IMR-90 (cell line): ENCODE measurements at regions not wholly inside any gene's neighbourhood (a gene's known extent, or its start where the extent isn't known, plus 50 kb on each side); places are given as distances from the start of the nearest gene placed in this dataset.

Source experiments
- ATAC-seq: fragments of 200-7000 bp; cut with Tn5 transposase; 2 replicates; pipeline ENCODE4 v1.9.1; 2020; ENCODE audit warnings: low read depth, mild to moderate bottlenecking, moderate library complexity
- BruUV-seq: library from RNA; stranded (reverse); fragments of 400-500 nt; replicated peaks from 2 replicates; lab custom pipeline; 2021; lab: Mats Ljungman, UMichigan
- CTCF ChIA-PET: fragments of 300-600 bp; formaldehyde crosslinking; extraction: SDS; loops from one replicate; lab custom pipeline; 2021; ENCODE audit warnings: antibody characterized with exemption; lab: Yijun Ruan, JAX
- POLR2A ChIA-PET: fragments of 300-600 bp; sonication (Branson Sonifier 250); formaldehyde crosslinking; loops from one replicate; lab custom pipeline; 2022; ENCODE audit warnings: antibody characterized with exemption; ENCODE audit not compliant: unreplicated experiment; lab: Charles Lee
- DNase-seq: peaks from one replicate; pipeline ENCODE4 v3.0.0; 2013
- H2AFZ ChIP-seq: replicated peaks from 2 replicates; pipeline ENCODE3; 2013; ENCODE audit warnings: low read length, mild to moderate bottlenecking; ENCODE audit not compliant: poor library complexity
- H2AK5ac ChIP-seq: 2 replicates; pipeline ENCODE4 v1.6.1; 2013; ENCODE audit warnings: low read depth, low read length, inconsistent platforms
- H2AK9ac ChIP-seq: replicated peaks from 2 replicates; pipeline ENCODE3; 2013; ENCODE audit warnings: mild to moderate bottlenecking, low read depth, low read length, moderate library complexity; ENCODE audit not compliant: poor library complexity
- H2BK120ac ChIP-seq: 2 replicates; pipeline ENCODE4 v1.6.1; 2013; ENCODE audit warnings: low read depth, low read length, inconsistent platforms
- H2BK15ac ChIP-seq: 3 replicates; pipeline ENCODE4 v1.6.1; 2013; ENCODE audit warnings: low read depth, low read length, inconsistent platforms
- H2BK20ac ChIP-seq: 2 replicates; pipeline ENCODE4 v1.6.1; 2013; ENCODE audit warnings: low read depth, mild to moderate bottlenecking, inconsistent platforms, low read length, moderate library complexity
- H2BK5ac ChIP-seq: 2 replicates; pipeline ENCODE4 v1.6.1; 2013; ENCODE audit warnings: mild to moderate bottlenecking, low read depth, low read length, inconsistent platforms; ENCODE audit not compliant: poor library complexity, severe bottlenecking
- H3K14ac ChIP-seq: replicated peaks from 2 replicates; pipeline ENCODE4 v1.6.1; 2013; ENCODE audit warnings: low read depth, low read length, inconsistent platforms
- H3K18ac ChIP-seq: 2 replicates; pipeline ENCODE4 v1.6.1; 2013; ENCODE audit warnings: low read depth, low read length, control low read depth
- H3K23ac ChIP-seq: 2 replicates; pipeline ENCODE4 v1.6.1; 2013; ENCODE audit warnings: low read depth, low read length, inconsistent platforms
- H3K27ac ChIP-seq: 2 replicates; pipeline ENCODE4 v1.5.1; 2013; ENCODE audit warnings: mild to moderate bottlenecking, control low read depth, low read length; ENCODE audit not compliant: insufficient read depth
- H3K27me3 ChIP-seq: 2 replicates; pipeline ENCODE4 v1.6.1; 2013; ENCODE audit warnings: low read length; ENCODE audit not compliant: control insufficient read depth, insufficient read depth
- H3K36me3 ChIP-seq: 2 replicates; pipeline ENCODE4 v1.6.1; 2013; ENCODE audit warnings: low read length, mixed read lengths; ENCODE audit not compliant: control insufficient read depth, insufficient read depth
- H3K4ac ChIP-seq: 2 replicates; pipeline ENCODE4 v1.6.1; 2013; ENCODE audit warnings: low read depth, low read length, inconsistent platforms
- H3K4me1 ChIP-seq: 2 replicates; pipeline ENCODE4 v1.6.1; 2013; ENCODE audit warnings: low read length, mixed read lengths; ENCODE audit not compliant: control insufficient read depth, insufficient read depth
- H3K4me2 ChIP-seq: 2 replicates; pipeline ENCODE4 v1.6.1; 2013; ENCODE audit warnings: low read depth, mild to moderate bottlenecking, control low read depth, low read length, moderate library complexity
- H3K4me3 ChIP-seq: 2 replicates; pipeline ENCODE4 v1.5.1; 2013; ENCODE audit warnings: low read depth, mild to moderate bottlenecking, control low read depth, low read length, moderate library complexity; ENCODE audit not compliant: insufficient read depth
- H3K56ac ChIP-seq: 2 replicates; pipeline ENCODE4 v1.6.1; 2013; ENCODE audit warnings: low read length, inconsistent platforms; ENCODE audit not compliant: insufficient read depth; ENCODE audit errors: extremely low read depth
- H3K79me1 ChIP-seq, 2 experiments: 2 replicates each; pipeline ENCODE4 v1.6.1; 2013; ENCODE audit warnings: low read length in 2 of 2, inconsistent platforms in 1 of 2, low read depth in 1 of 2
- H3K9ac ChIP-seq: 2 replicates; pipeline ENCODE4 v1.6.1; 2013; ENCODE audit warnings: low read depth, low read length, control low read depth
- H3K9me1 ChIP-seq: 2 replicates; pipeline ENCODE4 v1.6.1; 2013; ENCODE audit warnings: low read length, inconsistent platforms; ENCODE audit not compliant: insufficient read depth
- H3K9me3 ChIP-seq: 2 replicates; pipeline ENCODE4 v1.6.1; 2013; ENCODE audit warnings: low read length; ENCODE audit not compliant: control insufficient read depth, insufficient read depth
- H4K20me1 ChIP-seq: 2 replicates; pipeline ENCODE4 v1.6.1; 2013; ENCODE audit warnings: low read length, inconsistent platforms; ENCODE audit not compliant: insufficient read depth
- H4K5ac ChIP-seq: 2 replicates; pipeline ENCODE4 v1.6.1; 2013; ENCODE audit warnings: mild to moderate bottlenecking, low read depth, low read length, control low read depth
- H4K8ac ChIP-seq, 2 experiments: 2 replicates each; pipeline ENCODE4 v1.6.1; 2013; ENCODE audit warnings: low read depth in 2 of 2, low read length in 2 of 2, control low read depth in 1 of 2, inconsistent platforms in 1 of 2
- H4K91ac ChIP-seq: 2 replicates; pipeline ENCODE4 v1.6.1; 2013; ENCODE audit warnings: low read depth, low read length, inconsistent platforms; ENCODE audit not compliant: insufficient read depth
- BHLHE40 ChIP-seq: fragments of 150-350 bp; IDR thresholded peaks from 2 replicates; pipeline ENCODE4 v1.6.1; 2016; ENCODE audit warnings: mild to moderate bottlenecking, low read depth, low read length
- CEBPB ChIP-seq: IDR thresholded peaks from 2 replicates; pipeline ENCODE4 v1.6.1; 2012; ENCODE audit warnings: low read depth, low read length, improper control_type of control experiment
- CHD1 ChIP-seq: IDR thresholded peaks from 2 replicates; pipeline ENCODE4 v1.6.1; 2012; ENCODE audit warnings: low read depth, low read length, improper control_type of control experiment
- FOS ChIP-seq: fragments of 150-350 bp; IDR thresholded peaks from 2 replicates; pipeline ENCODE4 v1.6.1; 2016; ENCODE audit warnings: low read depth, low read length
- MAFK ChIP-seq: IDR thresholded peaks from 2 replicates; pipeline ENCODE4 v1.6.1; 2012; ENCODE audit warnings: low read depth, low read length, improper control_type of control experiment
- MAZ ChIP-seq: IDR thresholded peaks from 2 replicates; pipeline ENCODE4 v1.6.1; 2012; ENCODE audit warnings: low read depth, mild to moderate bottlenecking, low read length, improper control_type of control experiment, moderate library complexity, borderline replicate concordance
- MXI1 ChIP-seq: IDR thresholded peaks from 2 replicates; pipeline ENCODE4 v1.6.1; 2012; ENCODE audit warnings: low read depth, mild to moderate bottlenecking, low read length, moderate library complexity, borderline replicate concordance
- NFE2L2 ChIP-seq: fragments of 150-350 bp; IDR thresholded peaks from 2 replicates; pipeline ENCODE4 v1.6.1; 2016; ENCODE audit warnings: low read depth, mild to moderate bottlenecking, low read length
- POLR2A ChIP-seq: IDR thresholded peaks from 2 replicates; pipeline ENCODE4 v1.6.1; 2012; ENCODE audit warnings: mild to moderate bottlenecking, low read depth, low read length
- RAD21 ChIP-seq: IDR thresholded peaks from 2 replicates; pipeline ENCODE4 v1.6.1; 2012; ENCODE audit warnings: low read length, improper control_type of control experiment
- RCOR1 ChIP-seq: IDR thresholded peaks from 2 replicates; pipeline ENCODE4 v1.6.1; 2012; ENCODE audit warnings: mild to moderate bottlenecking, low read length, improper control_type of control experiment; ENCODE audit not compliant: insufficient replicate concordance
- RFX5 ChIP-seq: IDR thresholded peaks from 2 replicates; pipeline ENCODE4 v1.8.0; 2012; ENCODE audit warnings: low read depth, mild to moderate bottlenecking, low read length, moderate library complexity
- SMC3 ChIP-seq: fragments of 150-350 bp; IDR thresholded peaks from 2 replicates; pipeline ENCODE4 v1.6.1; 2016; ENCODE audit warnings: low read depth, mild to moderate bottlenecking, antibody characterized with exemption, low read length, moderate library complexity
- WGBS, 2 experiments: methylation state at CpG; one replicate each; pipeline versions ENCODE4 v1.1.5 to v1.1.7; 2013; ENCODE audit warnings: missing lambda C conversion rate in 2 of 2; ENCODE audit not compliant: insufficient read length in 1 of 2; ENCODE audit errors: extremely low coverage in 2 of 2; 5-methylcytosine and 5-hydroxymethylcytosine counted together
- dilution Hi-C: fragments of 300-500 bp; cut with HindIII; formaldehyde crosslinking; loops from one replicate; pipeline ENCODE4 v1.14.3; 2018; ENCODE audit warnings: low sequenced_read_pairs; ENCODE audit not compliant: unreplicated experiment
- in situ Hi-C: fragments of 300-500 bp; cut with MboI; formaldehyde crosslinking; loops from 3 replicates; pipeline ENCODE4 v1.14.3; 2019; ENCODE audit warnings: low sequenced_read_pairs, inconsistent platforms, mixed read lengths
- intact Hi-C: fragments of 100-400 bp; cut with micrococcal nuclease; formaldehyde crosslinking; loops from 2 replicates; pipeline ENCODE4 v1.10.0; 2022
- TF ChIP-seq, protein P1 (sequence below): fragments of 150-350 bp; IDR thresholded peaks from 2 replicates; pipeline ENCODE4 v1.6.1; 2016; ENCODE audit warnings: low read depth, mild to moderate bottlenecking, low read length, moderate library complexity, borderline replicate concordance
- TF ChIP-seq, protein P2 (sequence below): fragments of 150-350 bp; IDR thresholded peaks from 2 replicates; pipeline ENCODE4 v1.6.1; 2017; ENCODE audit warnings: mild to moderate bottlenecking, antibody characterized with exemption, low read length, low read depth
- TF ChIP-seq, protein P3 (sequence below): conservative IDR thresholded peaks from 2 replicates; pipeline ENCODE4 v1.5.1; 2012; ENCODE audit warnings: mild to moderate bottlenecking, low read depth, low read length, improper control_type of control experiment

DNA sequence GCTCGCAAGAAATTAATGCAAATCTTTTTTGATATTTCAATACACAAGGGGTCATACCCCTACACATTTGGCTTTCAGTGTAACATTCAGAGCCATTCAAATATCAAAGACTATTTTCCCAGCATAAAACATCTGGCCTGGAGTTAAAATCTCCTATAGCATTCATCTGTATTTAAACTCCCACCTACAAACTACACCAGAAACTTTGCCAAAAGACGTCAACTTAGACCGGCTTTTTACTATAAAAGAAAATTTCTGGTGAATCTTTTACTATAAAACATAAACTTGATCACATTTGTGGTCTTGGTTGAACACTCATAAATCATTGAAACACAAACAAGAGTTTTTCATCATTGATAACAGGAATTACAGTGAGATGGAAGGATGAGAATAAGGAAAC is 473.3 kb upstream of the DCN start:
- Histone ChIP-seq H4K5ac (no peak overlapping the region), H2BK20ac (no peak overlapping the region), H3K4me1 (no peaks in the 10 kb centered on the region), H2BK120ac (no peak overlapping the region), H4K20me1 (no peaks in the 10 kb centered on the region), H3K27me3 (no peaks in the 10 kb centered on the region), H3K27ac (no peak overlapping the region), H3K4me3 (no peak overlapping the region), H3K23ac (no peak overlapping the region), H3K9ac (no peak overlapping the region), H3K18ac (no peak overlapping the region), H2AFZ (no peak overlapping the region), H2BK15ac (no peak overlapping the region), H3K4ac (no peak overlapping the region), H3K9me1 (no peaks in the 10 kb centered on the region), H4K8ac (no peak overlapping the region), H3K9me3 (no peaks in the 10 kb centered on the region), H2BK5ac (no peak overlapping the region), H3K56ac (no peak overlapping the region), H3K36me3 (no peaks in the 10 kb centered on the region), H3K14ac (no peak overlapping the region), H3K4me2 (no peak overlapping the region), H2AK5ac (no peak overlapping the region), H4K91ac (no peak overlapping the region), H3K79me1 (no peaks in the 10 kb centered on the region), H2AK9ac (no peak overlapping the region)
- ChIA-PET POLR2A (no interaction called here), CTCF (interaction anchor here (0.6 kb wide), 1 partner anchor 489 kb away, joined by 4 read pairs; no protein-coding TSS in a partner anchor)
- dilution Hi-C loops = no loop called here
- WGBS, 2 experiments = 80% methylated on average over 1 of the region's 3 CpGs; no CpG with 5 or more reads in 1 of the 2 experiments
- ATAC-seq (no peak), DNase-seq (no peak)
- TF ChIP-seq SMC3 = no peak
- TF ChIP-seq NFE2L2 = no peak
- no peak for TF ChIP-seq BHLHE40
- TF ChIP-seq POLR2A = no peak
- no peak for TF ChIP-seq RAD21
- no peak for TF ChIP-seq RCOR1
- TF ChIP-seq, protein P1, sequence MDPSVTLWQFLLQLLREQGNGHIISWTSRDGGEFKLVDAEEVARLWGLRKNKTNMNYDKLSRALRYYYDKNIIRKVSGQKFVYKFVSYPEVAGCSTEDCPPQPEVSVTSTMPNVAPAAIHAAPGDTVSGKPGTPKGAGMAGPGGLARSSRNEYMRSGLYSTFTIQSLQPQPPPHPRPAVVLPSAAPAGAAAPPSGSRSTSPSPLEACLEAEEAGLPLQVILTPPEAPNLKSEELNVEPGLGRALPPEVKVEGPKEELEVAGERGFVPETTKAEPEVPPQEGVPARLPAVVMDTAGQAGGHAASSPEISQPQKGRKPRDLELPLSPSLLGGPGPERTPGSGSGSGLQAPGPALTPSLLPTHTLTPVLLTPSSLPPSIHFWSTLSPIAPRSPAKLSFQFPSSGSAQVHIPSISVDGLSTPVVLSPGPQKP = no peak
- no peak for TF ChIP-seq CHD1
- TF ChIP-seq FOS = no peak
- TF ChIP-seq, protein P2, sequence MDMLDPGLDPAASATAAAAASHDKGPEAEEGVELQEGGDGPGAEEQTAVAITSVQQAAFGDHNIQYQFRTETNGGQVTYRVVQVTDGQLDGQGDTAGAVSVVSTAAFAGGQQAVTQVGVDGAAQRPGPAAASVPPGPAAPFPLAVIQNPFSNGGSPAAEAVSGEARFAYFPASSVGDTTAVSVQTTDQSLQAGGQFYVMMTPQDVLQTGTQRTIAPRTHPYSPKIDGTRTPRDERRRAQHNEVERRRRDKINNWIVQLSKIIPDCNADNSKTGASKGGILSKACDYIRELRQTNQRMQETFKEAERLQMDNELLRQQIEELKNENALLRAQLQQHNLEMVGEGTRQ = no peak
- TF ChIP-seq, protein P3, sequence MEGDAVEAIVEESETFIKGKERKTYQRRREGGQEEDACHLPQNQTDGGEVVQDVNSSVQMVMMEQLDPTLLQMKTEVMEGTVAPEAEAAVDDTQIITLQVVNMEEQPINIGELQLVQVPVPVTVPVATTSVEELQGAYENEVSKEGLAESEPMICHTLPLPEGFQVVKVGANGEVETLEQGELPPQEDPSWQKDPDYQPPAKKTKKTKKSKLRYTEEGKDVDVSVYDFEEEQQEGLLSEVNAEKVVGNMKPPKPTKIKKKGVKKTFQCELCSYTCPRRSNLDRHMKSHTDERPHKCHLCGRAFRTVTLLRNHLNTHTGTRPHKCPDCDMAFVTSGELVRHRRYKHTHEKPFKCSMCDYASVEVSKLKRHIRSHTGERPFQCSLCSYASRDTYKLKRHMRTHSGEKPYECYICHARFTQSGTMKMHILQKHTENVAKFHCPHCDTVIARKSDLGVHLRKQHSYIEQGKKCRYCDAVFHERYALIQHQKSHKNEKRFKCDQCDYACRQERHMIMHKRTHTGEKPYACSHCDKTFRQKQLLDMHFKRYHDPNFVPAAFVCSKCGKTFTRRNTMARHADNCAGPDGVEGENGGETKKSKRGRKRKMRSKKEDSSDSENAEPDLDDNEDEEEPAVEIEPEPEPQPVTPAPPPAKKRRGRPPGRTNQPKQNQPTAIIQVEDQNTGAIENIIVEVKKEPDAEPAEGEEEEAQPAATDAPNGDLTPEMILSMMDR = no peak
- no peak for TF ChIP-seq MXI1
- TF ChIP-seq RFX5 = no peak
- no peak for TF ChIP-seq MAFK
- TF ChIP-seq CEBPB = no peak
- TF ChIP-seq MAZ = no peak
- no TSS peak for BruUV-seq
- intact Hi-C loops = no loop called here
- in situ Hi-C loops = no loop called here
